ENCODE measurements at regions not wholly inside any gene's neighbourhood (a gene's known extent, or its start where the extent isn't known, plus 50 kb on each side); places are given as distances from the start of the nearest gene placed in this dataset.

GRCh38 chr6:131456565-131456964 lies 116.5 kb upstream of the ARG1 start (continued):
- TF ChIP-seq ZNF462 (CRISPR knock-in tag; IDR thresholded peaks at IDR 0.05) (no peak), STAT1 (IDR thresholded peaks at IDR 0.05; ENCODE audit: unreplicated experiment) (no peak), CTCF (conservative IDR thresholded peaks at IDR 0.05; ENCODE audit: low read depth in 2 of 2) (no peak)

- Histone ChIP-seq H3F3A (replicated peaks; ENCODE audit: low read depth) (no peaks in the 10 kb centered on the region), H2AFZ (no peak overlapping the region), H3K79me2 (replicated peaks; ENCODE audit: insufficient read depth) (no peaks in the 10 kb centered on the region), H3K27me3 (ENCODE audit: insufficient read depth) (no peaks in the 10 kb centered on the region), H3K4me2 (no peak overlapping the region), H3K9me2 (ENCODE audit: insufficient read depth) (peaks cover 19% of the 10 kb centered on the region), H4K20me1 (replicated peaks; ENCODE audit: insufficient read depth) (no peaks in the 10 kb centered on the region), H3K4me1 (ENCODE audit: insufficient read depth) (peaks cover 15% of the 10 kb centered on the region), H3K4me3 (no peak overlapping the region), H3K36me3 (ENCODE audit: insufficient read depth) (no peaks in the 10 kb centered on the region), H3K27ac (ENCODE audit: low read depth) (no peak overlapping the region)
- Mint-ChIP-seq H3K36me3 (ENCODE audit: low read depth) (no peaks in the 10 kb centered on the region), H3K27me3 (ENCODE audit: insufficient read depth, low read depth, poor library complexity) (no peaks in the 10 kb centered on the region), H3K27ac (no peak overlapping the region), H3K4me1 (peaks cover 12% of the 10 kb centered on the region), H3K4me3 (no peak overlapping the region), H3K9me3 (no peaks in the 10 kb centered on the region)
- ATAC-seq (no peak), DNase-seq (ENCODE audit: low spot score) (no peak)
- TF ChIP-seq ETS1 (IDR thresholded peaks at IDR 0.05) (no peak), CTCF (conservative IDR thresholded peaks at IDR 0.05; ENCODE audit: low read depth in 2 of 2) (no peak)
Measured at GRCh38 chr6:131459005-131459404, 114.0 kb upstream of the ARG1 start.

Data from GM23338 (cell line).